ENCODE measurements at regions not wholly inside any gene's neighbourhood (a gene's known extent, or its start where the extent isn't known, plus 50 kb on each side); places are given as distances from the start of the nearest gene placed in this dataset.

- no peaks in the 10 kb centered on the region for H3K27me3 ChIP-seq
- no peaks in the 10 kb centered on the region for H3K36me3 ChIP-seq
- H3K4me2 ChIP-seq = no peak overlapping the region
- H3K9ac ChIP-seq = no peak overlapping the region
- no peak overlapping the region for H3K27ac ChIP-seq
- no peak overlapping the region for H3K4me3 ChIP-seq
- no peaks in the 10 kb centered on the region for H4K20me1 ChIP-seq
- TF ChIP-seq Cebpa-rat (IDR thresholded peaks at IDR 0.05) = no peak
- H3K4me1 ChIP-seq = no peaks in the 10 kb centered on the region
- H3K9me3 ChIP-seq = no peaks in the 10 kb centered on the region
These were observed 632.9 kb upstream of the TLE4 start for GRCh38 chr9:78938821-78939220.

- Histone ChIP-seq H3K9ac (no peak overlapping the region), H3K9me3 (no peaks in the 10 kb centered on the region), H3K4me1 (no peaks in the 10 kb centered on the region), H3K4me3 (no peak overlapping the region), H3K4me2 (no peak overlapping the region), H3K36me3 (no peaks in the 10 kb centered on the region), H3K27ac (no peak overlapping the region), H4K20me1 (no peaks in the 10 kb centered on the region), H3K27me3 (no peaks in the 10 kb centered on the region)
- no peak for TF ChIP-seq Cebpa-rat (IDR thresholded peaks at IDR 0.05)
These were observed 632.3 kb upstream of the TLE4 start for GRCh38 chr9:78939311-78940065.

DNA sequence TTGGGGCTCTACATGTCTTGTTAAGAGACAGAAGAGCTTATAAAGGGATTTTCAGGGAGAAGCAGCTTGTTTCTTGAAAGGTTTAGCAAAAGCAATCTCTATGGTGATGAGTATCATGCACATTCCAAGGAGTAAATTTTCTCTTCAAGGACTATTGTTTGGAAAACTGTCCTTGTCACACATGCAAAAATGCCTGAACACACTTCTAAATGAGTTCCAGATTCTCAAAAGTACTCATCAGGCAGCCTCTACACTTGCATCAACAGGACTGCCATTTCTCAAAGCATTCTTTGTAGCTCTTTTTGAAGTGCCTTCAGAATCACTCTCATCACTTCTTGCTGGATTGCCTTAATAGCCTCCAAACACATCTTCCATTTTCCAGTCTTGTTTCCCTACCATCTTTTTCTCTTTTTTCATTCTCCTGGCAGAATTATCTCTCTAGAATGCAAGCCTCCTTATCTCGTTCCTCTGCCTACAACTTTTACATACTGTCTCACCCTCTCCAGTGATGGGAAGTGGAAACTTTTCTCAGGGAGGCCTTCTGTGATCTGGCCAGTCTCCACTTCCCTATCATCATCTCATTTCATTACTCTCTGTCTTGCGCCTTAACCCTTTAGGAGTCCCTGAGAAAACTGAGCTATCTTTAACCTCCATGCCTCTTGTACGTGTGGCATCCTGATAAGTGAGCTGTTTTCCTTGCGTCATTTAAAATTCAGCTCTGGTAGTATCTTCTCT, 631.5 kb upstream of the TLE4 start:
- Histone ChIP-seq H3K4me1 (no peaks in the 10 kb centered on the region), H3K9ac (no peak overlapping the region), H3K36me3 (no peaks in the 10 kb centered on the region), H4K20me1 (no peaks in the 10 kb centered on the region), H3K4me2 (no peak overlapping the region), H3K4me3 (no peak overlapping the region), H3K9me3 (no peaks in the 10 kb centered on the region), H3K27ac (no peak overlapping the region), H3K27me3 (no peaks in the 10 kb centered on the region)
- no peak for TF ChIP-seq Cebpa-rat (IDR thresholded peaks at IDR 0.05)

- no peak overlapping the region for H3K4me2 ChIP-seq
- no peaks in the 10 kb centered on the region for H4K20me1 ChIP-seq
- H3K27ac ChIP-seq = no peak overlapping the region
- H3K36me3 ChIP-seq = no peaks in the 10 kb centered on the region
- TF ChIP-seq Cebpa-rat (IDR thresholded peaks at IDR 0.05) = no peak
- peaks cover 18% of the 10 kb centered on the region for H3K9me3 ChIP-seq
- no peak overlapping the region for H3K9ac ChIP-seq
- no peaks in the 10 kb centered on the region for H3K27me3 ChIP-seq
- H3K4me3 ChIP-seq = no peak overlapping the region
- H3K4me1 ChIP-seq = no peaks in the 10 kb centered on the region
These were observed 617.5 kb upstream of the TLE4 start for GRCh38 chr9:78954286-78954685.

- no peak overlapping the region for H3K9ac ChIP-seq
- H3K4me1 ChIP-seq = no peaks in the 10 kb centered on the region
- H3K27ac ChIP-seq = no peak overlapping the region
- H3K36me3 ChIP-seq = no peaks in the 10 kb centered on the region
- no peak overlapping the region for H3K4me2 ChIP-seq
- H3K4me3 ChIP-seq = no peak overlapping the region
- H3K9me3 ChIP-seq = peaks cover 19% of the 10 kb centered on the region
- no peak for TF ChIP-seq Cebpa-rat (IDR thresholded peaks at IDR 0.05)
- H3K27me3 ChIP-seq = no peaks in the 10 kb centered on the region
- H4K20me1 ChIP-seq = no peaks in the 10 kb centered on the region
These were observed 612.9 kb upstream of the TLE4 start for GRCh38 chr9:78958892-78959291.

DNA sequence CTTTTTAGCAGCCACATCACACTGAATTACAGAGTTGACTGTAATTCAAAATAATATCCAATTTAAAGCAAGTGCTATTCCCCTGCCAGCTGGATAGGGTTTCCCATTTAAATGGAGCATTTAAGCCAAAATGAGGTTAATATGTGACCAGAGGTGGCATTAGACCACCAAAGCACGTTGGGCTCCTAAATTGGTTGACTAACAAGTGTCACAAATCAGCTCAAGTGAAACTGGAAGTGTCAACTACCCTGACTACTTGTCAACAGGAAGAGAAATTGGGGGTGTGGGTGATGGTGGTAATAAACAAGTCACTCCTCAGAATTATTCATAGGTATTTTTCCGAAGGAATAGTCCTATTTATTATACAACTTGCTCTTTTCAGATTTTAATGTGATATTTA, 609.6 kb upstream of the TLE4 start:
- Histone ChIP-seq H3K27ac (no peak overlapping the region), H3K36me3 (no peaks in the 10 kb centered on the region), H3K4me1 (no peaks in the 10 kb centered on the region), H3K4me2 (no peak overlapping the region), H3K9me3 (peaks cover 19% of the 10 kb centered on the region), H3K27me3 (no peaks in the 10 kb centered on the region), H3K4me3 (no peak overlapping the region), H3K9ac (no peak overlapping the region), H4K20me1 (no peaks in the 10 kb centered on the region)
- TF ChIP-seq Cebpa-rat (IDR thresholded peaks at IDR 0.05) = no peak

DNA sequence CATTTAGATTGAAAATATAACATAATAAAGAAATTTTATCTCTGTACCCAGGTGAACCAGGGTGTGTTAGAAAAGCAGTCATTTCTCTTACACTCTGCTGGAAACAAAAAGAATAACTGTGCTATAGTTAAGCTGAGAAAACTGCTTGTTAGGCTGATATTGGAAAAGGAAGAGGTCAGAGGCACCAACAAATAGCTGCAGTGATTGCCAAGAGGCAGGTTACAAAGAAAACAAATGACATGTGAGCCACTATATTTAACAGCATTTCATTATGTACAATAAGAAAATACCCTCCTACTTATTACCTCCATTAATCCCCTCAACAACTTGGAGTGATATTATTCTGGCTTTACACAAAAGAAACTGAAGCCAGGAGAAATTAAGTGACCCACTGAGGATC, 607.9 kb upstream of the TLE4 start:
- Histone ChIP-seq H3K36me3 (no peaks in the 10 kb centered on the region), H3K4me2 (no peak overlapping the region), H4K20me1 (no peaks in the 10 kb centered on the region), H3K9me3 (peaks cover 22% of the 10 kb centered on the region), H3K4me1 (no peaks in the 10 kb centered on the region), H3K27me3 (no peaks in the 10 kb centered on the region), H3K9ac (no peak overlapping the region), H3K4me3 (no peak overlapping the region), H3K27ac (no peak overlapping the region)
- TF ChIP-seq Cebpa-rat (IDR thresholded peaks at IDR 0.05) = no peak

DNA sequence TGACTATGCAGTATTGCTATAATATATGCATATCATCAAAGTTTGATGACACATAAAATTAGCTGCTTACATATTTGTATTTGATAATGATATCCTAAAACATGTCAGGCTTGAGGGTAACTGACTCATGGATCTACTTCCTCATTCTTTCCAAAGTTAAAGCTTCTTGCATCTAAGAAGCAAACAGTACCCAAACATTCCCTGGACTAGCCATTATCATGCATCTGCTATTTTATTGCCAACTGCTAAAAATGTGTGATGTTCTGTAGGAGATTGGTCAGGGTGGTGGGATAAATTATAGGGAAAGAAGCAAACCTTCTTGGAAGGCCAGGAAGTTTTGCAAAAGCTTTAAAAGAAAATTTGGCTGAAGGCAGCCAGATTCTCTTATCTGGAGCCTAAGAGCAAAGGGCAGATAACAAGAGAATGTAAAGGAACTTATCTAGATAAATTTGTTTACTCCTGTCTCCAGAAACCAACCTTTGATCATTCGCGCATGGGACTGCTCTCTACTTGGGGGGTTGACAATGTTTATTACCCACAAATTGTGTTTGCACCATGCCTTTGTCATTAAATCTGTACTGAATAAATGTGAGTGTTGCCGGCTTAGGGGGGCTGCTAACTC, 604.1 kb upstream of the TLE4 start:
- Histone ChIP-seq H3K27me3 (no peaks in the 10 kb centered on the region), H3K4me2 (no peak overlapping the region), H3K36me3 (no peaks in the 10 kb centered on the region), H3K9me3 (peaks cover 5% of the 10 kb centered on the region; the same call in 1 of the 2 replicates), H3K9ac (no peak overlapping the region), H3K27ac (no peak overlapping the region), H3K4me3 (no peak overlapping the region), H4K20me1 (no peaks in the 10 kb centered on the region), H3K4me1 (no peaks in the 10 kb centered on the region)
- no peak for TF ChIP-seq Cebpa-rat (IDR thresholded peaks at IDR 0.05)

GRCh38 chr9:78970375-78970774, 601.4 kb upstream of the TLE4 start:
- no peak for TF ChIP-seq Cebpa-rat (IDR thresholded peaks at IDR 0.05)
- H3K36me3 ChIP-seq = no peaks in the 10 kb centered on the region
- no peaks in the 10 kb centered on the region for H3K27me3 ChIP-seq
- no peak overlapping the region for H3K4me2 ChIP-seq
- no peak overlapping the region for H3K27ac ChIP-seq
- H3K9me3 ChIP-seq = peaks cover 5% of the 10 kb centered on the region; the same call in 1 of the 2 replicates
- H3K4me3 ChIP-seq = no peak overlapping the region
- no peak overlapping the region for H3K9ac ChIP-seq
- H4K20me1 ChIP-seq = no peaks in the 10 kb centered on the region
- H3K4me1 ChIP-seq = no peaks in the 10 kb centered on the region

GRCh38 chr9:78971540-78971939, 600.2 kb upstream of the TLE4 start:
- no peaks in the 10 kb centered on the region for H3K4me1 ChIP-seq
- H3K27ac ChIP-seq = no peak overlapping the region
- no peak overlapping the region for H3K4me2 ChIP-seq
- H3K9me3 ChIP-seq = peaks cover 5% of the 10 kb centered on the region; the same call in 1 of the 2 replicates
- no peaks in the 10 kb centered on the region for H3K36me3 ChIP-seq
- H3K9ac ChIP-seq = no peak overlapping the region
- TF ChIP-seq Cebpa-rat (IDR thresholded peaks at IDR 0.05) = no peak
- H3K4me3 ChIP-seq = no peak overlapping the region
- no peaks in the 10 kb centered on the region for H4K20me1 ChIP-seq
- H3K27me3 ChIP-seq = no peaks in the 10 kb centered on the region

Data from BLaER1 (cell line).